HepG2 (cell line): ENCODE measurements at regions not wholly inside any gene's neighbourhood (a gene's known extent, or its start where the extent isn't known, plus 50 kb on each side); places are given as distances from the start of the nearest gene placed in this dataset.

Source experiments
- ARID2 ChIP-seq: sonication (generic); formaldehyde crosslinking; IDR thresholded peaks from 2 replicates; pipeline ENCODE4 v1.8.1; 2022; ENCODE audit warnings: mild to moderate bottlenecking, missing genetic modification reagents, borderline replicate concordance
- ATF1 ChIP-seq: IDR thresholded peaks from 2 replicates; pipeline ENCODE4 v1.6.1; 2016; ENCODE audit warnings: mild to moderate bottlenecking, control low read depth
- CENPX ChIP-seq: sonication (generic); formaldehyde crosslinking; IDR thresholded peaks from 2 replicates; pipeline ENCODE4 v1.9.0; 2021; ENCODE audit warnings: mild to moderate bottlenecking, missing genetic modification reagents, moderate library complexity
- E2F2 ChIP-seq: sonication (generic); formaldehyde crosslinking; IDR thresholded peaks from 2 replicates; pipeline ENCODE4 v1.4.0; 2020; ENCODE audit warnings: missing genetic modification reagents, borderline replicate concordance
- IRX3 ChIP-seq: sonication (generic); formaldehyde crosslinking; IDR thresholded peaks from 2 replicates; pipeline ENCODE4 v1.8.1; 2023; ENCODE audit warnings: mild to moderate bottlenecking, low read depth, missing genetic modification reagents, borderline replicate concordance
- KLF11 ChIP-seq: IDR thresholded peaks from 2 replicates; pipeline ENCODE4 v1.6.1; 2016; ENCODE audit warnings: missing compliant biosample characterization
- MAX ChIP-seq: IDR thresholded peaks from 2 replicates; pipeline ENCODE4 v1.6.1; 2012; ENCODE audit warnings: inconsistent platforms
- MLLT10 ChIP-seq: sonication (generic); formaldehyde crosslinking; IDR thresholded peaks from 2 replicates; pipeline ENCODE4 v1.4.0; 2020; ENCODE audit warnings: missing genetic modification reagents
- PHB2 ChIP-seq: fragments of 450-650 bp; IDR thresholded peaks from 2 replicates; pipeline ENCODE4 v1.6.1; 2018; ENCODE audit not compliant: partially characterized antibody
- REXO4 ChIP-seq: sonication (generic); formaldehyde crosslinking; IDR thresholded peaks from 2 replicates; pipeline ENCODE4 v1.8.0; 2022; ENCODE audit warnings: missing genetic modification reagents, mild to moderate bottlenecking, borderline replicate concordance
- SIN3B ChIP-seq: fragments of 150-350 bp; IDR thresholded peaks from 2 replicates; pipeline ENCODE4 v1.6.1; 2014; ENCODE audit warnings: low read length
- TAF15 ChIP-seq: fragments of 200-400 bp; formaldehyde crosslinking; IDR thresholded peaks from one replicate; pipeline ENCODE4 v1.6.1; 2018; ENCODE audit warnings: mild to moderate bottlenecking, low read depth, low read length; ENCODE audit not compliant: poor library complexity, severe bottlenecking
- ZFY ChIP-seq: sonication (generic); formaldehyde crosslinking; IDR thresholded peaks from 2 replicates; pipeline ENCODE4 v1.4.0; 2020; ENCODE audit warnings: missing genetic modification reagents
- ZNF446 ChIP-seq: sonication (generic); formaldehyde crosslinking; IDR thresholded peaks from 2 replicates; pipeline ENCODE4 v1.5.0; 2020; ENCODE audit warnings: mild to moderate bottlenecking, missing genetic modification reagents
- ZNF562 ChIP-seq: sonication (generic); formaldehyde crosslinking; IDR thresholded peaks from 2 replicates; pipeline ENCODE4 v1.8.0; 2022; ENCODE audit warnings: missing genetic modification reagents, borderline replicate concordance
- ZNF569 ChIP-seq: sonication (generic); formaldehyde crosslinking; IDR thresholded peaks from 2 replicates; pipeline ENCODE4 v1.5.0; 2020; ENCODE audit warnings: mild to moderate bottlenecking, missing genetic modification reagents, moderate library complexity, borderline replicate concordance
- ZNF639 ChIP-seq: conservative IDR thresholded peaks from 2 replicates; pipeline ENCODE4 v1.6.1; 2018; ENCODE audit warnings: missing genetic modification reagents
- ZNF773 ChIP-seq: sonication (generic); formaldehyde crosslinking; IDR thresholded peaks from 2 replicates; pipeline ENCODE4 v1.4.0; 2020; ENCODE audit warnings: missing genetic modification reagents, borderline replicate concordance
- ZNF879 ChIP-seq: sonication (generic); formaldehyde crosslinking; IDR thresholded peaks from 2 replicates; pipeline ENCODE4 v1.8.1; 2023; ENCODE audit warnings: missing genetic modification reagents
- TF ChIP-seq, protein P1 (sequence below): sonication (generic); formaldehyde crosslinking; IDR thresholded peaks from 2 replicates; pipeline ENCODE4 v1.5.0; 2020; ENCODE audit warnings: missing genetic modification reagents
- TF ChIP-seq, protein P2 (sequence below): sonication (generic); formaldehyde crosslinking; IDR thresholded peaks from 2 replicates; pipeline ENCODE4 v1.8.0; 2022; ENCODE audit warnings: mild to moderate bottlenecking, missing genetic modification reagents; ENCODE audit not compliant: insufficient replicate concordance
- TF ChIP-seq, protein P3 (sequence below): sonication (generic); formaldehyde crosslinking; IDR thresholded peaks from 2 replicates; pipeline ENCODE4 v1.8.1; 2023; ENCODE audit warnings: mild to moderate bottlenecking, missing genetic modification reagents

- TF ChIP-seq MAX (peak; percentile 62), REXO4 (CRISPR knock-in tag) (no peak), ZNF569 (CRISPR knock-in tag) (no peak), E2F2 (no peak), PHB2 (no peak), MLLT10 (CRISPR knock-in tag) (no peak), ZNF879 (CRISPR knock-in tag) (no peak), ZNF562 (CRISPR knock-in tag) (no peak), ATF1 (no peak), CENPX (CRISPR knock-in tag) (no peak), ZNF773 (CRISPR knock-in tag) (no peak), ZFY (CRISPR knock-in tag) (no peak), SIN3B (no peak), TAF15 (no peak), KLF11 (CRISPR knock-in tag) (no peak), ZNF639 (0 out of 2 replicates have a peak, but pooled peaks have one; percentile 33), ZNF446 (CRISPR knock-in tag) (no peak), IRX3 (CRISPR knock-in tag) (no peak), ARID2 (no peak)
- TF ChIP-seq, protein P1, sequence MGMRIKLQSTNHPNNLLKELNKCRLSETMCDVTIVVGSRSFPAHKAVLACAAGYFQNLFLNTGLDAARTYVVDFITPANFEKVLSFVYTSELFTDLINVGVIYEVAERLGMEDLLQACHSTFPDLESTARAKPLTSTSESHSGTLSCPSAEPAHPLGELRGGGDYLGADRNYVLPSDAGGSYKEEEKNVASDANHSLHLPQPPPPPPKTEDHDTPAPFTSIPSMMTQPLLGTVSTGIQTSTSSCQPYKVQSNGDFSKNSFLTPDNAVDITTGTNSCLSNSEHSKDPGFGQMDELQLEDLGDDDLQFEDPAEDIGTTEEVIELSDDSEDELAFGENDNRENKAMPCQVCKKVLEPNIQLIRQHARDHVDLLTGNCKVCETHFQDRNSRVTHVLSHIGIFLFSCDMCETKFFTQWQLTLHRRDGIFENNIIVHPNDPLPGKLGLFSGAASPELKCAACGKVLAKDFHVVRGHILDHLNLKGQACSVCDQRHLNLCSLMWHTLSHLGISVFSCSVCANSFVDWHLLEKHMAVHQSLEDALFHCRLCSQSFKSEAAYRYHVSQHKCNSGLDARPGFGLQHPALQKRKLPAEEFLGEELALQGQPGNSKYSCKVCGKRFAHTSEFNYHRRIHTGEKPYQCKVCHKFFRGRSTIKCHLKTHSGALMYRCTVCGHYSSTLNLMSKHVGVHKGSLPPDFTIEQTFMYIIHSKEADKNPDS (CRISPR knock-in tag): no peak
- TF ChIP-seq, protein P2, sequence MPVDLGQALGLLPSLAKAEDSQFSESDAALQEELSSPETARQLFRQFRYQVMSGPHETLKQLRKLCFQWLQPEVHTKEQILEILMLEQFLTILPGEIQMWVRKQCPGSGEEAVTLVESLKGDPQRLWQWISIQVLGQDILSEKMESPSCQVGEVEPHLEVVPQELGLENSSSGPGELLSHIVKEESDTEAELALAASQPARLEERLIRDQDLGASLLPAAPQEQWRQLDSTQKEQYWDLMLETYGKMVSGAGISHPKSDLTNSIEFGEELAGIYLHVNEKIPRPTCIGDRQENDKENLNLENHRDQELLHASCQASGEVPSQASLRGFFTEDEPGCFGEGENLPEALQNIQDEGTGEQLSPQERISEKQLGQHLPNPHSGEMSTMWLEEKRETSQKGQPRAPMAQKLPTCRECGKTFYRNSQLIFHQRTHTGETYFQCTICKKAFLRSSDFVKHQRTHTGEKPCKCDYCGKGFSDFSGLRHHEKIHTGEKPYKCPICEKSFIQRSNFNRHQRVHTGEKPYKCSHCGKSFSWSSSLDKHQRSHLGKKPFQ: peak; percentile 86
- TF ChIP-seq, protein P3, sequence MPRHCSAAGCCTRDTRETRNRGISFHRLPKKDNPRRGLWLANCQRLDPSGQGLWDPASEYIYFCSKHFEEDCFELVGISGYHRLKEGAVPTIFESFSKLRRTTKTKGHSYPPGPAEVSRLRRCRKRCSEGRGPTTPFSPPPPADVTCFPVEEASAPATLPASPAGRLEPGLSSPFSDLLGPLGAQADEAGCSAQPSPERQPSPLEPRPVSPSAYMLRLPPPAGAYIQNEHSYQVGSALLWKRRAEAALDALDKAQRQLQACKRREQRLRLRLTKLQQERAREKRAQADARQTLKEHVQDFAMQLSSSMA: no peak
These were observed 95.7 kb downstream of the CPN2 start (continued) for GRCh38 chr3:194255252-194256039.
